ENCODE measurements at regions not wholly inside any gene's neighbourhood (a gene's known extent, or its start where the extent isn't known, plus 50 kb on each side); places are given as distances from the start of the nearest gene placed in this dataset.

- TF ChIP-seq CTCF (IDR thresholded peaks at IDR 0.05) (no peak), EZH2phosphoT487 (IDR thresholded peaks at IDR 0.05) (no peak)
Measured at GRCh38 chr5:125115195-125115525, 368.7 kb upstream of the ZNF608 start.
